Cardiac septum (tissue), 1 donor: ENCODE measurements at regions not wholly inside any gene's neighbourhood (a gene's known extent, or its start where the extent isn't known, plus 50 kb on each side); places are given as distances from the start of the nearest gene placed in this dataset.
"Not testable (repeated sequence)": the region's sequence is repeated elsewhere in the genome, so short reads cannot be mapped to it uniquely, and the experiment has no call there.

Source experiments
- DNase-seq: peaks from one replicate; pipeline ENCODE4 v3.0.0-alpha.2; 2020; ENCODE audit warnings: low spot score
- intact Hi-C: fragments of 100-400 bp; cut with DNase I; formaldehyde crosslinking; loops from one replicate; pipeline ENCODE4 v1.14.0; 2022
- donor health status: DM: no; HTN: no; CAD: no.

GRCh38 chr5:45172634-45173033 is 363.9 kb downstream of the MRPS30 start:
- DNase-seq, intact Hi-C loops: not testable (repeated sequence)

GRCh38 chr5:45179686-45180085 is 370.9 kb downstream of the MRPS30 start:
- intact Hi-C loops: no loop called here
- DNase-seq: no peak

- intact Hi-C loops: no loop called here
- DNase-seq: no peak
Observed at GRCh38 chr5:45189042-45189441, 380.3 kb downstream of the MRPS30 start.

DNA sequence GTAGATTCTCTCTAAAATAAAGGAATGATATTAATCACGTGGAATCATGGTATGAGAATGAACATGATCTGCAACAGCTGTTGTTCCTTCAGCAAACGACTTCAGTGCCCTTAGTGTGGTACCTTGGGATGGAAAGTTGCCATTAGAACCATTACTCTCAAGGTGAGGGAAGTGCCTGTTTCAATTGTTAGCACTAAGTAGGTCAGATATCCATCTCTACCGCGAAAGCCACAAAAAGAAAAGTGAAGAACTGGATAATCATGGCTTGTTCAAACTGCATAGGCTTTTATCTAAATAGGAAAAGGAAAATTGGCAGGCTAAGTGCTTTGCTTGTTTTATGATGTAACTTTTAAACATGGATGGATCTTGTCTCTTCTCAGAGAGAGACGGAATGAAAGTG is 380.7 kb downstream of the MRPS30 start:
- DNase-seq: no peak
- intact Hi-C loops: no loop called here

- no peak for DNase-seq
- intact Hi-C loops: no loop called here
Observed at GRCh38 chr5:45195026-45195425, 386.3 kb downstream of the MRPS30 start.
